ENCODE measurements at regions not wholly inside any gene's neighbourhood (a gene's known extent, or its start where the extent isn't known, plus 50 kb on each side); places are given as distances from the start of the nearest gene placed in this dataset.
A peak's percentile ranks its signal among the peaks of the same experiment; 100 is the strongest.

GRCh38 chr2:121944072-121944831 is 188.8 kb downstream of the TSN start:
- Histone ChIP-seq H3K9me3 (ENCODE audit: low read depth) (no peaks in the 10 kb centered on the region), H3K36me3 (no peaks in the 10 kb centered on the region), H3K4me3 (no peak overlapping the region), H3K4me1 (ENCODE audit: low read depth) (no peaks in the 10 kb centered on the region), H3K27ac (no peak overlapping the region), H3K27me3 (no peaks in the 10 kb centered on the region)
- peak in 1 of 2 donors; percentile 91 for DNase-seq (ENCODE audit: low read depth in 1 of 2, low spot score in 1 of 2)
- TF ChIP-seq CTCF (IDR thresholded peaks at IDR 0.05; ENCODE audit: low read depth, low read length), result no peak

- Histone ChIP-seq H3K4me1 (ENCODE audit: low read depth) (no peaks in the 10 kb centered on the region), H3K9me3 (ENCODE audit: low read depth) (no peaks in the 10 kb centered on the region), H3K36me3 (no peaks in the 10 kb centered on the region), H3K27ac (no peak overlapping the region), H3K4me3 (no peak overlapping the region), H3K27me3 (no peaks in the 10 kb centered on the region)
- no peak for TF ChIP-seq CTCF (IDR thresholded peaks at IDR 0.05; ENCODE audit: low read depth, low read length)
- DNase-seq (ENCODE audit: low read depth in 1 of 2, low spot score in 1 of 2), result no peak
Observed at GRCh38 chr2:121947674-121948073, 192.2 kb downstream of the TSN start.

- H3K36me3 ChIP-seq, result no peaks in the 10 kb centered on the region
- no peaks in the 10 kb centered on the region for H3K27me3 ChIP-seq
- no peaks in the 10 kb centered on the region for H3K9me3 ChIP-seq (ENCODE audit: low read depth)
- DNase-seq (ENCODE audit: low read depth in 1 of 2, low spot score in 1 of 2), result no peak
- no peak overlapping the region for H3K4me3 ChIP-seq
- H3K27ac ChIP-seq, result no peak overlapping the region
- no peaks in the 10 kb centered on the region for H3K4me1 ChIP-seq (ENCODE audit: low read depth)
- no peak for TF ChIP-seq CTCF (IDR thresholded peaks at IDR 0.05; ENCODE audit: low read depth, low read length)
Observed at GRCh38 chr2:121949271-121949670, 193.8 kb downstream of the TSN start.

- H3K27ac ChIP-seq, result no peak overlapping the region
- no peak for TF ChIP-seq CTCF (IDR thresholded peaks at IDR 0.05; ENCODE audit: low read depth, low read length)
- no peaks in the 10 kb centered on the region for H3K9me3 ChIP-seq (ENCODE audit: low read depth)
- no peaks in the 10 kb centered on the region for H3K36me3 ChIP-seq
- no peak overlapping the region for H3K4me3 ChIP-seq
- no peak for DNase-seq (ENCODE audit: low read depth in 1 of 2, low spot score in 1 of 2)
- no peaks in the 10 kb centered on the region for H3K27me3 ChIP-seq
- H3K4me1 ChIP-seq (ENCODE audit: low read depth), result no peaks in the 10 kb centered on the region
Observed at GRCh38 chr2:121955426-121955825, 200.0 kb downstream of the TSN start.

GRCh38 chr2:121955872-121956271 is 200.4 kb downstream of the TSN start:
- H3K9me3 ChIP-seq (ENCODE audit: low read depth), result no peaks in the 10 kb centered on the region
- no peak overlapping the region for H3K4me3 ChIP-seq
- DNase-seq (ENCODE audit: low read depth in 1 of 2, low spot score in 1 of 2), result no peak
- no peaks in the 10 kb centered on the region for H3K36me3 ChIP-seq
- TF ChIP-seq CTCF (IDR thresholded peaks at IDR 0.05; ENCODE audit: low read depth, low read length), result no peak
- no peak overlapping the region for H3K27ac ChIP-seq
- no peaks in the 10 kb centered on the region for H3K27me3 ChIP-seq
- H3K4me1 ChIP-seq (ENCODE audit: low read depth), result no peaks in the 10 kb centered on the region
